ENCODE measurements at regions not wholly inside any gene's neighbourhood (a gene's known extent, or its start where the extent isn't known, plus 50 kb on each side); places are given as distances from the start of the nearest gene placed in this dataset.

DNA sequence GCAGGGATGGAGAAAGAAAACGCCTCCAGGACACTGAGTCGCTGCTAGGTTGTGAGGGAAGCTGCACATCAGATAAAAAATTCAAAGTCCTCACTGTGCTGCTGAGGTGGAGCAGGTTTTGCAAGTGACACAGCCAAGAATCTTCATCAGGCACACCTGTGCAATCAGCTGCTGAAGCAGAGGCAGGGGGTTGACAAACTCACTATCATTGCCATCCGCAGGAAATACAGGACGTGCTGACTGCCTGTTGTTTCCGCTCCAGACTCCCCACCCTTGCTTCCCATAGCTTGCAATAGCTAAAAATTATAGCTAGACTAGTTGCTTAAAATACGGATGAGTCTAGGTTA is 147.8 kb upstream of the FHL2 start:
- Histone ChIP-seq H3K9me1 (ENCODE audit: insufficient read depth, low read length) (no peaks in the 10 kb centered on the region), H2AFZ (replicated peaks; ENCODE audit: low read length, poor library complexity) (no peak overlapping the region), H2BK20ac (ENCODE audit: low read depth, low read length) (no peak overlapping the region), H2BK5ac (ENCODE audit: low read depth, low read length, poor library complexity, severe bottlenecking) (no peak overlapping the region), H3K4me2 (ENCODE audit: low read depth, low read length) (no peak overlapping the region), H3K9ac (ENCODE audit: low read depth, low read length) (no peak overlapping the region), H2AK5ac (ENCODE audit: low read depth, low read length) (no peak overlapping the region), H4K5ac (ENCODE audit: low read depth, low read length) (no peak overlapping the region), H3K23ac (ENCODE audit: low read depth, low read length) (no peak overlapping the region), H4K8ac (ENCODE audit: low read depth in 2 of 2, low read length in 2 of 2) (no peak overlapping the region), H3K36me3 (ENCODE audit: control insufficient read depth, insufficient read depth, low read length) (no peaks in the 10 kb centered on the region), H4K91ac (ENCODE audit: insufficient read depth, low read depth, low read length) (no peak overlapping the region), H2BK15ac (ENCODE audit: low read depth, low read length) (no peak overlapping the region), H2AK9ac (replicated peaks; ENCODE audit: low read depth, low read length, poor library complexity) (no peak overlapping the region), H3K4ac (ENCODE audit: low read depth, low read length) (no peak overlapping the region), H3K56ac (ENCODE audit: extremely low read depth, insufficient read depth, low read length) (no peak overlapping the region), H3K18ac (ENCODE audit: low read depth, low read length) (no peak overlapping the region), H3K4me3 (ENCODE audit: insufficient read depth, low read depth, low read length) (no peak overlapping the region), H3K9me3 (ENCODE audit: control insufficient read depth, insufficient read depth, low read length) (no peaks in the 10 kb centered on the region), H4K20me1 (ENCODE audit: insufficient read depth, low read length) (no peaks in the 10 kb centered on the region), H3K27me3 (ENCODE audit: control insufficient read depth, insufficient read depth, low read length) (peaks cover 31% of the 10 kb centered on the region), H3K14ac (replicated peaks; ENCODE audit: low read depth, low read length) (no peak overlapping the region), H3K27ac (ENCODE audit: insufficient read depth, low read length) (no peak overlapping the region), H3K79me1 (ENCODE audit: low read depth in 1 of 2, low read length in 2 of 2) (no peaks in the 10 kb centered on the region), H2BK120ac (ENCODE audit: low read depth, low read length) (no peak overlapping the region), H3K4me1 (ENCODE audit: control insufficient read depth, insufficient read depth, low read length) (no peaks in the 10 kb centered on the region)
- ATAC-seq (ENCODE audit: low read depth) (no peak), DNase-seq (no peak)
- in situ Hi-C loops (cut with MboI; ENCODE audit: low sequenced_read_pairs) (no loop called here), intact Hi-C loops (cut with micrococcal nuclease) (no loop called here), dilution Hi-C loops (cut with HindIII; ENCODE audit: low sequenced_read_pairs, unreplicated experiment) (no loop called here)
- WGBS, 2 experiments (ENCODE audit: extremely low coverage in 2 of 2, insufficient read length in 1 of 2), result no CpG with 5 or more reads among the region's 6 CpGs
- BruUV-seq (replicated peaks), result no TSS peak
- ChIA-PET CTCF (interaction anchor here (0.7 kb wide), 1 partner anchor 179 kb away, joined by 4 read pairs; no protein-coding TSS in a partner anchor), POLR2A (ENCODE audit: unreplicated experiment) (no interaction called here)
- TF ChIP-seq, protein P1, sequence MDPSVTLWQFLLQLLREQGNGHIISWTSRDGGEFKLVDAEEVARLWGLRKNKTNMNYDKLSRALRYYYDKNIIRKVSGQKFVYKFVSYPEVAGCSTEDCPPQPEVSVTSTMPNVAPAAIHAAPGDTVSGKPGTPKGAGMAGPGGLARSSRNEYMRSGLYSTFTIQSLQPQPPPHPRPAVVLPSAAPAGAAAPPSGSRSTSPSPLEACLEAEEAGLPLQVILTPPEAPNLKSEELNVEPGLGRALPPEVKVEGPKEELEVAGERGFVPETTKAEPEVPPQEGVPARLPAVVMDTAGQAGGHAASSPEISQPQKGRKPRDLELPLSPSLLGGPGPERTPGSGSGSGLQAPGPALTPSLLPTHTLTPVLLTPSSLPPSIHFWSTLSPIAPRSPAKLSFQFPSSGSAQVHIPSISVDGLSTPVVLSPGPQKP (IDR thresholded peaks at IDR 0.05; ENCODE audit: borderline replicate concordance, low read depth, low read length), result no peak
- TF ChIP-seq MAZ (IDR thresholded peaks at IDR 0.05; ENCODE audit: borderline replicate concordance, low read depth, low read length) (no peak), RAD21 (IDR thresholded peaks at IDR 0.05; ENCODE audit: low read length) (no peak), FOS (IDR thresholded peaks at IDR 0.05; ENCODE audit: low read depth, low read length) (no peak), SMC3 (IDR thresholded peaks at IDR 0.05; ENCODE audit: low read depth, low read length) (no peak)
